Left forelimb (tissue), 1 donor: ENCODE measurements at regions not wholly inside any gene's neighbourhood (a gene's known extent, or its start where the extent isn't known, plus 50 kb on each side); places are given as distances from the start of the nearest gene placed in this dataset.

ENCODE experiments used
- DNase-seq: peaks from one replicate; pipeline ENCODE4 v3.0.0-alpha.2; 2018; ENCODE audit warnings: low spot score

- no peak for DNase-seq
These were observed 121.5 kb upstream of the PJA2 start for GRCh38 chr5:109531262-109531661.

GRCh38 chr5:109529987-109530386 is 120.2 kb upstream of the PJA2 start:
- no peak for DNase-seq

- peak; percentile 66 for DNase-seq
These were observed 119.7 kb upstream of the PJA2 start for GRCh38 chr5:109529520-109529919.

DNA sequence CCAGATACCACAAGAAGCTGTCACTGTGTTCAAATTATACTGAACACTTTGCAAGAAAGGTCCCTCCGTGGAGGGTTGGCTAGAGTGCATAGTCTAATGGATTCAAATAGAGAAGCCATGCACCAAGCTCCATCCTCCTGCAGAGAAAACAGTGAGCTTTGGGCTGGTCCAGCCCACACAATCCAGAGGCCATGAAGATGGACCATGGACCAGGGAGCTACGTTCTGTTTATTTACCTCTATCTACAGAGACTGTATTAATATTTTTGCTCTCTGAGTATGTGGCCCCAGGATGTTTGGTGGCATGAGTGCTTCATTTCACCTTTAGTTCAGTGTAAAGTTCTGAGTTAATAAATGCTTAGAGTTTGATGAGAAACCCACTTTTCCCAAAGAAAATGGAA is 114.8 kb upstream of the PJA2 start:
- no peak for DNase-seq

- no peak for DNase-seq
These were observed 114.3 kb upstream of the PJA2 start for GRCh38 chr5:109524026-109524425.

DNA sequence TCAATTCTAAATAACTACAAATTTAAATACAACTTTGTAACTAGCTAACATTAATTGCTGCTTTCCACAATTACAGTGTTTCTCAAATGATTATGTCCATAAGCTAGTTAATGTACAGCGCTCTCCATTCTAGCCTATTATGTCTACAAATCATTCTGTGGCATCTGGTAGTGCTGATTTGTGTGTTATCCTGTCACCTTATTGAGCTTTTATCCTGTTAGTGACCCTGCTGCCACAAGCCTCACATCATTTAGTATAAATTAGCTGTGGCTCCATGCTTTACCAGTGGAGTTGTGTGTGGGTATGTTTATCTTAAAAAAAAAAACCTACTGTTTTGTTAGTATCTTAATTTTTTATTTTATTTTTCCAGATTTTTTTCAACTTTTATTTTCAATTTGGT is 112.6 kb upstream of the PJA2 start:
- no peak for DNase-seq

GRCh38 chr5:109519416-109519815 is 109.6 kb upstream of the PJA2 start:
- no peak for DNase-seq

GRCh38 chr5:109516390-109516789 is 106.6 kb upstream of the PJA2 start:
- no peak for DNase-seq

- DNase-seq, result no peak
These were observed 102.4 kb upstream of the PJA2 start for GRCh38 chr5:109511980-109512734.

- no peak for DNase-seq
These were observed 96.8 kb upstream of the PJA2 start for GRCh38 chr5:109506556-109506955.

DNA sequence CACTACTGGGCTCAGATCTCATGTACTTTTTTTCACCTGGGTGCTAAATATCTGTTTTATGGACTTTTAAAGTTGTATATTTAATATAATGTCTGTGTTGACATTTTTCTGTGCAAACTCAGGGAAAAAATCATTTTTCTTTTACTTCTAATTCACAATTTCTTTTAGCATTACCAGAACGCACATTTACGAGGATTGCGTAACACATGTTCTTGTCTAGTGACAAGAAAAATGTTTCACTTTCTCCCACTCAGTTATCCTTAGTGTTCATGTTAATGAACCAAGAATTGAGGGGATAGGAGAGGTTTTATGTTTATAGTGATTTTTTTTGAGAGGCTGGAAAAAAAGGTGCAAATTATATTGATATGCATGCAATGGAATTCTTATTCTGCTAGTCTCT is 86.3 kb upstream of the PJA2 start:
- no peak for DNase-seq

- DNase-seq, result no peak
These were observed 78.1 kb upstream of the PJA2 start for GRCh38 chr5:109487753-109488420.

- DNase-seq, result no peak
These were observed 76.5 kb upstream of the PJA2 start for GRCh38 chr5:109486200-109486804.

- no peak for DNase-seq
These were observed 75.3 kb upstream of the PJA2 start for GRCh38 chr5:109485030-109485429.

- no peak for DNase-seq
These were observed 74.8 kb upstream of the PJA2 start for GRCh38 chr5:109484597-109484996.

DNA sequence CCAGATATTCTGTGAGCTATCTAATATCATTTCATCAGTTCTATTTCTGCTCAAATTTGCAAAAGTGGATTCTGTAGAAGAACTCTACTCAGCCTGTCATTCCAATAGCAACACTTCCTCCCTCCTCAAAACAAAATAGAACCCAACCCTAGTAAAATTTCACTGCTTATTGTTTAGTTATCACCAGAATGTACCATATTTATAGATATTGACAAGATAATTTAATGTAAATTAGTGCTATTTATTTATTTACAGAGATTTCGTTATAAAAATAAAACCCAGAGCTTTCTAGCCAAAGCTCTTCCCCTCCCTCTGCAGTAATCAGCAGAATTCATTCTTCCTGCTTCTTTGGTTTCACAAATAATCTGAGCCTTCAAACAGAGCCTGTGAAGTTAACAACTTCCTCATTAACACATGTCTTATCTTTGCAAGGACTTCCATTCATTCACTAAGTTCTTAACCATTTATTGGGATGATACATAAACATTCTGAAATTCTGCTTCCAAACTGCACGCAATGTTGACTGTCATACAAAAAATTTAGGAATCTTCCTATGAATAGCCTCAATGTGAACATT is 73.7 kb upstream of the PJA2 start:
- DNase-seq, result no peak

- DNase-seq, result no peak
These were observed 73.0 kb upstream of the PJA2 start for GRCh38 chr5:109482748-109483147.

- no peak for DNase-seq
These were observed 69.6 kb upstream of the PJA2 start for GRCh38 chr5:109479260-109479860.

DNA sequence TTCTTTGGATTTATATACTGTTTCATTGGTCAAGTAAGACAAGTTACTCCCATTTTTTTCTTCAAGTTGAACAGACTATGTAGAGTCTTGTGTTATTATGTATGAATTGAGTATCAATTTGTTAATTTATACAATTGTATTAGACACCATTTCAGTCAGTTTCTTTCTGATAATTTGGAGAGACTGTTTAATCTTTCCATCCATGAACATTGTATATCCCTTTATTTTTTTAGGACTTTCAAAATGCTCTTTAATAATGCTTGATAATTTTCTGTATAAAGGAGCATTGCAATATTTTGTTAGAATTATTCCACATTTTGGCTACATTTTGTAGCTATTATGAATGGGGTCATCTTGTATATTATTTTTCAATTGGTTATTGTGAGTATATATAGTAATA is 69.1 kb upstream of the PJA2 start:
- no peak for DNase-seq

GRCh38 chr5:109476292-109476691 is 66.5 kb upstream of the PJA2 start:
- no peak for DNase-seq

DNA sequence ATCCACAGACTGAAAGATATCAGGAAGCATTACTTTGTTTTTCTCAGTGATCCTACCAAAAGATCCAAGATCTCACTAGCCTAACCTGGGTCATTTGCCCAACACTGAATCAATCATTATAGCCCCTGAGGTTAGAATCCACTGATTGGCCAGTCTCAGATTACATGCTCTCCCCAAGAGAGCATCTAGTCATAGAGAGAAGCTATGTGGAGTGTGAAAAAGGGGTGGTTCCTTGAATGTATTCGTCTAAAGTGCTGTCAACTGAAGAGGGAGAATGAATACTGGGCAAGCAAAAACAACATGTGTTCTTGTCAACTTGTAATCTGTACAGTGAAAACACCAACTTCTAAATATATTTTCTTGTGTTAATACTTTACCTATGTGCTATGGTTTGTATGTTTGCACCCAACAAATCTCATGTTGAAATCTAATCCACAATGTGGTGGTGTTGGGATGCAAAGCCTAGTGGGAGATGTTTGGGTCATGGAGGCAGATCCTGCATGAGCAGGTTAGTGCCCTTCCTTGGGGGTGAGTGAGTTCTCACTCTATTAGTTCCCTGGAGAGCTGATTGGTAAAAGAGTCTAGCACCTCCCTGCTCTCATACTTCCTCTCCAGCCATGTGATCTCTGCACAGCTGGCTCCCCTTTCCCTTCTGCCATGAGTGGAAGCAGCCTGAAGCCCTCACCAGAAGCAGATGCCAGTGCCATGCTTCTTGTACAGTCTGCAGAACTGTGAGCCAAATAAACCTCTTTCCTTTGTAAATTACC is 60.3 kb upstream of the PJA2 start:
- no peak for DNase-seq
